Esophagus squamous epithelium (tissue), 5 donors: ENCODE measurements at regions not wholly inside any gene's neighbourhood (a gene's known extent, or its start where the extent isn't known, plus 50 kb on each side); places are given as distances from the start of the nearest gene placed in this dataset.

Experiments used
- DNase-seq: peaks from one replicate; lab custom pipeline; 2025; lab: John Stamatoyannopoulos, UW
- H3K27ac ChIP-seq, 4 donors: fragments of 200-600 bp; sonication (generic); one replicate each; pipeline ENCODE4 v1.5.1; 2016 to 2019; ENCODE audit warnings: mild to moderate bottlenecking in 1 of 4
- H3K27me3 ChIP-seq, 4 donors: fragments of 200-600 bp; sonication (generic); 1 replicate in 3 of 4; 2 replicates in 1 of 4; pipeline versions ENCODE4 v1.5.1 to v1.6.0; 2017 to 2021; ENCODE audit warnings: antibody characterized with exemption in 1 of 4
- H3K36me3 ChIP-seq, 3 donors: fragments of 200-600 bp; sonication (generic); one replicate each; pipeline ENCODE4 v1.5.1; 2016 to 2019
- H3K4me1 ChIP-seq, 3 donors: fragments of 200-600 bp; sonication (generic); one replicate each; pipeline ENCODE4 v1.5.1; 2017 to 2019
- H3K4me3 ChIP-seq, 4 donors: fragments of 200-600 bp; sonication (generic); 1 replicate in 3 of 4; 2 replicates in 1 of 4; pipeline ENCODE4 v1.5.1; 2016 to 2019; ENCODE audit warnings: mild to moderate bottlenecking in 2 of 4, moderate library complexity in 1 of 4
- H3K9me3 ChIP-seq, 3 donors: fragments of 200-600 bp; sonication (generic); one replicate each; pipeline ENCODE4 v1.5.1; 2016 to 2019
- POLR2A ChIP-seq, 4 donors: fragments of 450-650 bp; IDR thresholded peaks; one replicate each; pipeline ENCODE4 v1.6.1; 2017; ENCODE audit warnings: antibody characterized with exemption in 4 of 4, mild to moderate bottlenecking in 4 of 4, moderate library complexity in 3 of 4
- WGBS, 2 donors: methylation state at CpG; one replicate each; pipeline ENCODE4 v1.1.5; 2018; 5-methylcytosine and 5-hydroxymethylcytosine counted together
- intact Hi-C: fragments of 100-400 bp; cut with DNase I; formaldehyde crosslinking; loops from one replicate; pipeline ENCODE4 v1.15.0; 2022
- TF ChIP-seq, protein P1 (sequence below), 6 experiments: fragments of 450-650 bp in 4 of 6; fragments of 200-600 bp in 2 of 6; sonication (generic) in 2 of 6; IDR thresholded peaks; one replicate each; pipeline ENCODE4 v1.5.1; 2016 to 2019; ENCODE audit warnings: antibody characterized with exemption in 6 of 6, mild to moderate bottlenecking in 4 of 6, moderate library complexity in 4 of 6
- donor health status: DM: yes; HTN: yes; CAD: no.

DNA sequence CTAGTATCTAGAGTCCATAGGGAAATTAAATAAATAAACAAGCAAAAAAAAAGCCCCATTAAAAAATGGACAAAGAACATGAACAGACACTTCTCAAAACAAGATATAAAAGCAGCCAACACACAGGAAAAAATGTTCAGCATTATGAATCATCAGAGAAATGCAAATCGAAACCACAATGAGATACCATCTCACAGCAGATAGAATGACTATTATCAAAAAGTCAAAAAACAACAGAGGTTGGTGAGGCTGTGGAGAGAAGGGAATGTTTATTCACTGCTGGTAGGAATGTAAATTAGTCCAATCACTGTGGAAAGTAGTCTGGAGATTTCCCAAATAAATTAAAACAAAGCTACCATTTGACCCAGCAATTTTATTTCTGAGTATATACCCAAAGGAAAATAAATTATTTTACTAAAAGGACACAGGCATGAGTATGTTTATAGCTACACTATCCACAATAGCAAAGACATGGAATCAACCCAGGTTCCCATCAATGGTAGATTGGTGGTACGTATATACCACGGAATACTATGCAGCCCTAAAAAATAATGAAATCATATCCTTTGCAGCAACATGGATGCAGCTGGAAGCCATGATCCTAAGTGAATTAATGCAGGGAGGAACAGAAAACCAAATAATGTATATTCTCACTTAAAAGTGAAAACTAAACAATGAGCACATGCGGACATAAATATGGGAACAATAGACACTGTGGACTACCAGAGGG is 366.5 kb upstream of the SEMA3C start:
- intact Hi-C loops: no loop called here
- no peak overlapping the region for H3K4me3 ChIP-seq
- H3K4me1 ChIP-seq: no peaks in the 10 kb centered on the region
- H3K27me3 ChIP-seq: no peaks in the 10 kb centered on the region
- no peaks in the 10 kb centered on the region for H3K9me3 ChIP-seq
- no peaks in the 10 kb centered on the region for H3K36me3 ChIP-seq
- no peak for DNase-seq
- H3K27ac ChIP-seq: no peak overlapping the region
- WGBS, 2 donors: 81 to 84% methylated on average over 4 of the region's 4 CpGs
- TF ChIP-seq, protein P1, sequence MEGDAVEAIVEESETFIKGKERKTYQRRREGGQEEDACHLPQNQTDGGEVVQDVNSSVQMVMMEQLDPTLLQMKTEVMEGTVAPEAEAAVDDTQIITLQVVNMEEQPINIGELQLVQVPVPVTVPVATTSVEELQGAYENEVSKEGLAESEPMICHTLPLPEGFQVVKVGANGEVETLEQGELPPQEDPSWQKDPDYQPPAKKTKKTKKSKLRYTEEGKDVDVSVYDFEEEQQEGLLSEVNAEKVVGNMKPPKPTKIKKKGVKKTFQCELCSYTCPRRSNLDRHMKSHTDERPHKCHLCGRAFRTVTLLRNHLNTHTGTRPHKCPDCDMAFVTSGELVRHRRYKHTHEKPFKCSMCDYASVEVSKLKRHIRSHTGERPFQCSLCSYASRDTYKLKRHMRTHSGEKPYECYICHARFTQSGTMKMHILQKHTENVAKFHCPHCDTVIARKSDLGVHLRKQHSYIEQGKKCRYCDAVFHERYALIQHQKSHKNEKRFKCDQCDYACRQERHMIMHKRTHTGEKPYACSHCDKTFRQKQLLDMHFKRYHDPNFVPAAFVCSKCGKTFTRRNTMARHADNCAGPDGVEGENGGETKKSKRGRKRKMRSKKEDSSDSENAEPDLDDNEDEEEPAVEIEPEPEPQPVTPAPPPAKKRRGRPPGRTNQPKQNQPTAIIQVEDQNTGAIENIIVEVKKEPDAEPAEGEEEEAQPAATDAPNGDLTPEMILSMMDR (IDR thresholded peaks at IDR 0.05): no peak
- TF ChIP-seq POLR2A (IDR thresholded peaks at IDR 0.05): no peak

DNA sequence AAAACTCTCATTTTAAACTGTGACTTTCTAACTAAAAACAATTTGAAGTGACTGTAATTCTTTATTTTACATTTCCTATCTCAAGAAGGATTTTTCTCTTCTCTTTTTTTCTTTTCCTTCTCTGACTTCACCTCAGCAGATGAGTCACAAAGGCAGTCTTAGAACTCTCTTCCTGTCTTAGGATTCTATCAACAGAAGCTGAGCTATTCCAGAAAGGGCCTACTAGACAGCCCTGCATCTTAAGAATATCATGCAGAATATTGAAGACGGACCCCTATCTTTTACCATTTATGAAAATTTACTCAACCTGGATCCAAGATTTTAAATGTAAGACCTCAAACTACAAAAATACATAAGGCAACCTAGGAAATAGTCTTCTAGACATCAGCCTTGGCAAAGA is 365.7 kb upstream of the SEMA3C start:
- Histone ChIP-seq H3K27me3 (no peaks in the 10 kb centered on the region), H3K4me3 (no peak overlapping the region), H3K9me3 (no peaks in the 10 kb centered on the region), H3K27ac (no peak overlapping the region), H3K36me3 (no peaks in the 10 kb centered on the region), H3K4me1 (no peaks in the 10 kb centered on the region)
- DNase-seq: no peak
- no peak for TF ChIP-seq POLR2A (IDR thresholded peaks at IDR 0.05)
- TF ChIP-seq, protein P1 (IDR thresholded peaks at IDR 0.05): no peak
- 70 to 75% methylated on average over 1 of the region's 1 CpG for whole genome bisulfite sequencing, 2 donors
- intact Hi-C loops: no loop called here

DNA sequence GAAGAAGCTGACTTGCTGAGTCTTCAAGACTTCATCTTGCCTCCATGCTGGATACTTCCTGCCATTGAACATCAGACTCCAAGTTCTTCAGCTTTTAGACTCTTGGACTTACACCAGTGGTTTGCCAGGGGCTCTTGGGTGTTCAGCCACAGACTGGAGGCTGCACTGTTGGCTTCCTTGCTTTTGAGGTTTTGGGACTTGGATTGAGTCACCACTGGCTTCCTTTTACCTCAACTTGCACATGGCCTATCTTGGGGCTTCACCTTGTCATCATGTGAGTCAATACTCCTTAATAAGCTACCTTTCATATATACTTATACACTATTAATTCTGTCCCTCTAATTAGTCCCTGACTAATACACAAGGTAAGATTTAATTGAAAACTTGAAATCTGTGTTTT is 361.7 kb upstream of the SEMA3C start:
- no peaks in the 10 kb centered on the region for H3K4me1 ChIP-seq
- TF ChIP-seq, protein P1 (IDR thresholded peaks at IDR 0.05): no peak
- TF ChIP-seq POLR2A (IDR thresholded peaks at IDR 0.05): no peak
- no peaks in the 10 kb centered on the region for H3K9me3 ChIP-seq
- no peaks in the 10 kb centered on the region for H3K27me3 ChIP-seq
- no peak overlapping the region for H3K4me3 ChIP-seq
- no peak overlapping the region for H3K27ac ChIP-seq
- intact Hi-C loops: no loop called here
- no peak for DNase-seq
- no peaks in the 10 kb centered on the region for H3K36me3 ChIP-seq

DNA sequence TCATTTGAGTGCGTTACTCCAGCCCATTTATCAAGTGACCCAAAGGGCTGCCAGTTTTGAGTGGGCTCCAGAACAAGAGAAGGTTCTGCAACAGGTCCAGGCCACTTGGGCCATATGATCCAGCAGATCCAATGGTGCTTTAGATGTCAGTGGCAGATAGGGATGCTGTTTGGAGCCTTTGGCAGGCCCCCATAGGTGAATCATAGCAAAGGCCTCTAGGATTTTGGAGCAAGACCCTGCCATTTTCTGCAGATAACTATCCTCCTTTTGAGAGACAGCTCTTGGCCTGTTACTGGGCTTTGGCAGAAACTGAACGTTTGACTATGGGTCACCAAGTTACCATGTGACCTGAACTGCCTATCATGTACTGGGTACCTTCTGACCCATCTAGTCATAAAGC is 358.8 kb upstream of the SEMA3C start:
- TF ChIP-seq, protein P1 (IDR thresholded peaks at IDR 0.05): no peak
- no peak for TF ChIP-seq POLR2A (IDR thresholded peaks at IDR 0.05)
- no peaks in the 10 kb centered on the region for H3K27me3 ChIP-seq
- no peaks in the 10 kb centered on the region for H3K9me3 ChIP-seq
- H3K36me3 ChIP-seq: no peaks in the 10 kb centered on the region
- intact Hi-C loops: no loop called here
- no peak for DNase-seq
- no peak overlapping the region for H3K27ac ChIP-seq
- no peaks in the 10 kb centered on the region for H3K4me1 ChIP-seq
- WGBS, 2 donors: 77 to 78% methylated on average over 1 to 2 of the region's 2 CpGs
- H3K4me3 ChIP-seq: no peak overlapping the region

- 50 to 69% methylated on average over 5 of the region's 6 CpGs for WGBS, 2 donors
- intact Hi-C loops: no loop called here
- Histone ChIP-seq H3K27ac (no peak overlapping the region), H3K27me3 (no peaks in the 10 kb centered on the region), H3K9me3 (no peaks in the 10 kb centered on the region), H3K4me3 (no peak overlapping the region), H3K4me1 (no peaks in the 10 kb centered on the region), H3K36me3 (no peaks in the 10 kb centered on the region)
- TF ChIP-seq, protein P1 (IDR thresholded peaks at IDR 0.05): no peak
- no peak for TF ChIP-seq POLR2A (IDR thresholded peaks at IDR 0.05)
- no peak for DNase-seq
Measured at GRCh38 chr7:81273601-81274397, 354.9 kb upstream of the SEMA3C start.
